ENCODE measurements at regions not wholly inside any gene's neighbourhood (a gene's known extent, or its start where the extent isn't known, plus 50 kb on each side); places are given as distances from the start of the nearest gene placed in this dataset.

DNA sequence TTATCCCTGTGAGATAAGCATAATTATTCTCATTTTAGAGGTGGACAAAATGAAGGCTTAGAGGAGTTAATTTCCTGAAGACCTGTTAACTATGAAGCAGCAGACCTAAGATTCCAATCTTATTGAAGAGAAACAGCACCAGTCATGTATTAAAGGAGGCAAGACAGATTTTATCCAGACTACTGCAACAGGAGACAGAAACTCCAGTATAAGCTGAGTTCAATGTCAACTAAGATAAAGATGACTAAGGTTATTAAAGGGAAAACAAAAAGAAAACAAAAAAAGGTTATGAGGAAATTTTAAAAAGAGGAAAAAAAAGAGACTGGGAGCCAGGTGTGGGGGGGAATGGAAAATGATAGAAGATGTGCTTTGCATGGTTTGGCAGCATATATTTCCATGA, 707.7 kb upstream of the NR2F2 start:
- Mint-ChIP-seq H3K36me3 (ENCODE audit: insufficient read depth, unreplicated experiment) (no peaks in the 10 kb centered on the region), H3K4me1 (ENCODE audit: insufficient read depth, unreplicated experiment) (peaks cover 5% of the 10 kb centered on the region), H3K4me3 (ENCODE audit: unreplicated experiment) (no peak overlapping the region), H3K27ac (ENCODE audit: low read depth, unreplicated experiment) (no peak overlapping the region), H3K9me3 (ENCODE audit: unreplicated experiment) (peaks cover 10% of the 10 kb centered on the region), H3K27me3 (ENCODE audit: insufficient read depth, unreplicated experiment) (no peaks in the 10 kb centered on the region)
- intact Hi-C loops (cut with micrococcal nuclease): no loop called here
- CTCF ChIA-PET: no interaction called here
- no TSS peak for BruUV-seq (replicated peaks)
- DNase-seq (ENCODE audit: unreplicated experiment): no peak
- POLR2A ChIA-PET: interaction anchor here (0.7 kb wide), 2 partner anchors 12 to 30 kb away, joined by 3 read pairs; no protein-coding TSS in a partner anchor
- TF ChIP-seq, protein P1, sequence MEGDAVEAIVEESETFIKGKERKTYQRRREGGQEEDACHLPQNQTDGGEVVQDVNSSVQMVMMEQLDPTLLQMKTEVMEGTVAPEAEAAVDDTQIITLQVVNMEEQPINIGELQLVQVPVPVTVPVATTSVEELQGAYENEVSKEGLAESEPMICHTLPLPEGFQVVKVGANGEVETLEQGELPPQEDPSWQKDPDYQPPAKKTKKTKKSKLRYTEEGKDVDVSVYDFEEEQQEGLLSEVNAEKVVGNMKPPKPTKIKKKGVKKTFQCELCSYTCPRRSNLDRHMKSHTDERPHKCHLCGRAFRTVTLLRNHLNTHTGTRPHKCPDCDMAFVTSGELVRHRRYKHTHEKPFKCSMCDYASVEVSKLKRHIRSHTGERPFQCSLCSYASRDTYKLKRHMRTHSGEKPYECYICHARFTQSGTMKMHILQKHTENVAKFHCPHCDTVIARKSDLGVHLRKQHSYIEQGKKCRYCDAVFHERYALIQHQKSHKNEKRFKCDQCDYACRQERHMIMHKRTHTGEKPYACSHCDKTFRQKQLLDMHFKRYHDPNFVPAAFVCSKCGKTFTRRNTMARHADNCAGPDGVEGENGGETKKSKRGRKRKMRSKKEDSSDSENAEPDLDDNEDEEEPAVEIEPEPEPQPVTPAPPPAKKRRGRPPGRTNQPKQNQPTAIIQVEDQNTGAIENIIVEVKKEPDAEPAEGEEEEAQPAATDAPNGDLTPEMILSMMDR (IDR thresholded peaks at IDR 0.05; ENCODE audit: unreplicated experiment): no peak

DNA sequence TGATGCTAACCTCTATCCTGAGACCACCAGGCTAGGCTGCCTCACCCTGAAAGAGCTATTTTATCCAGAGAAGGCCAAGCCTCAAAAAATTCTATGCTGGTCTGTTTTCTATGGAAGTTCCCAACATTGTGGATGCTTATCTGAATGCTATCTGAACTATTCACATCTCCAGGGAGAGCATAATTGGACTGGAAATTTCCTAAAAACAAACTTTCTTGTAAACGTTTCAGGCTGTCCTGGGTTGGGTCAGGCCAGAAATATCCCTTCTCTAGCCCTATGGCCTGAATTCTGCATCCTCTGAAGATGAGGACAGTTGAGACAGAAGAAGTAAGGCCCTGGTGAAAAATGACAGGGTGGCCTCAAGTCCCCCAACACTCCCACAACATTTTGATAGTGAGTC, 706.4 kb upstream of the NR2F2 start:
- Mint-ChIP-seq H3K36me3 (ENCODE audit: insufficient read depth, unreplicated experiment) (no peaks in the 10 kb centered on the region), H3K9me3 (ENCODE audit: unreplicated experiment) (peaks cover 10% of the 10 kb centered on the region), H3K4me3 (ENCODE audit: unreplicated experiment) (no peak overlapping the region), H3K27me3 (ENCODE audit: insufficient read depth, unreplicated experiment) (no peaks in the 10 kb centered on the region), H3K4me1 (ENCODE audit: insufficient read depth, unreplicated experiment) (peaks cover 5% of the 10 kb centered on the region), H3K27ac (ENCODE audit: low read depth, unreplicated experiment) (no peak overlapping the region)
- no peak for DNase-seq (ENCODE audit: unreplicated experiment)
- no TSS peak for BruUV-seq (replicated peaks)
- intact Hi-C loops (cut with micrococcal nuclease): no loop called here
- TF ChIP-seq, protein P1 (IDR thresholded peaks at IDR 0.05; ENCODE audit: unreplicated experiment): no peak
- POLR2A ChIA-PET: no interaction called here
- CTCF ChIA-PET: no interaction called here

DNA sequence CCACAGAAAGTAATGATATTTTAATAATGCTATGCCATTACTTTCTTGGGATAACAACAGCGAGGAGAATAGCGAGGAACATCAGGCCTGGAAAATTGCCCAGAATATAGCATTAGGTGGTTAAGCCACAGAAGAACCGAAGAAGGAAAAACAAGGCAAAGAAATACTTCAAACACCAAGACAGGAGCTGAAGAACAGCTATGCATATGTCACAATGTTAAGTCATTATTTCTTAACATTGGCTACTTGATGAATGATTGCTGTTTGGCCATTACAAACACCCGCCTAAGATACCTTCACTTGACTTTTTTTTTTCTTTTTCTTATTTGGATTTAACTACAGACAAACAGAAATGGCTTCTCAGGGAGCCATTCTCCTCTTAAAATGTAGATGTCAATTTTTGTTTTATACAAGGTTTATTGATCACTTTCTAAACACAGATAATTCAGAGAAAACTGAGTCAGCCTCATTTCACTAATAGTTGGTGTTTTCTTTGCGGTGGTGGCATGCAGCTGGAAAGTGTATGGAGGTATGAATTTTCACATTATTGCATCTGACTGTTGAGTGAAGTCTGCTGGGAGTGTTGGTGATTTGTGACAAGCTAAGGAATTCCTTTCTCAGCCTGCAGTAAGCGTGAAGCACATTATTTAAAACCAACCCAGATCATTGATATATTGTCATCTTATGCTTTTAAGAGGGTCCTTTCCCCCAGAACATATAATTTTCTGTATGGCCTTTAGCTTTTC, 705.7 kb upstream of the NR2F2 start:
- no TSS peak for BruUV-seq (replicated peaks)
- intact Hi-C loops (cut with micrococcal nuclease): no loop called here

DNA sequence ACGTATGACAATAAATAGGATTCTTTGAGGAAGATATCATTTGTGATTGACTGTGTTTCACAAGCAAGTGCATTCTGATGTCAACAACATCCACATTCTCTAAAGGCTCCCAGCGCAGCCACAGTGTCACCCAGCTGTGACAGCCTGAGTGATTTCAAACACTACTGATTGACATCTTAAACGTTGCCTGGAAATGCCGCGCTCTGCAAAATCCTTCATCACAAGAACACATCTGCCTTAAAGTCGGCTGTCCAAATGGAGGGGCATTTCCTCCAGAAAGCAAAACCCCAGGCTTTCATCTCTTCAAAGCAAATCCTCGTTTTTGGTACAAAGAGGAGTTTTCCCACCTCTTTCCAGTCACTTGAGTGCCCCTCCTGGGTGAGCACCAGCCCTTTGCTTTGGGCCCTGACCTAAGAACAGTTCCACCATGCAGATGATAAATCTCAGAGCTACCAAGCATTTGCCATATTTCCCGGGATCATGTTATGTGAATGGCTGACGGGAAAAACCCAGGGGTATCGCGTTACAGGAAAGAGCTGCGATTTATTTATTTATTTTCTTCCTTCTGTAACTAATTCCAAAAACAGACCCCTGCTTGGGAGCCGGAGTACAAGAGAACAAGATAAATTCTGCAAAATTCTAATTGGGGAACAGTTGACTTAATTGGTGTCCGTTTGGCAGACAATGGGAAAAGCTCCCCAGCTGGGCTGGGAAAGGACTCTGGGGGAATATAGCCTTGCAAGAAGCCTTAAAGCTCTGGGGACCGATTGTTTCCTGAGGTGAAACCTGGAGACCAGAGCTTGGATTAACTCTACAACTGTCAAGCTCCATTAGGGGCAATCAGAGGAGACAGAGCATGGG, 703.8 kb upstream of the NR2F2 start:
- TF ChIP-seq, protein P1 (IDR thresholded peaks at IDR 0.05; ENCODE audit: unreplicated experiment): no peak
- ChIA-PET CTCF (no interaction called here), POLR2A (interaction anchor here (0.6 kb wide), 1 partner anchor 311 kb away, joined by 3 read pairs; no protein-coding TSS in a partner anchor)
- Mint-ChIP-seq H3K36me3 (ENCODE audit: insufficient read depth, unreplicated experiment) (no peaks in the 10 kb centered on the region), H3K9me3 (ENCODE audit: unreplicated experiment) (peaks cover 10% of the 10 kb centered on the region), H3K4me3 (ENCODE audit: unreplicated experiment) (no peak overlapping the region), H3K27ac (ENCODE audit: low read depth, unreplicated experiment) (no peak overlapping the region), H3K27me3 (ENCODE audit: insufficient read depth, unreplicated experiment) (no peaks in the 10 kb centered on the region), H3K4me1 (ENCODE audit: insufficient read depth, unreplicated experiment) (no peaks in the 10 kb centered on the region)
- DNase-seq (ENCODE audit: unreplicated experiment): no peak
- intact Hi-C loops (cut with micrococcal nuclease): no loop called here
- BruUV-seq (replicated peaks): no TSS peak

More for the DNA sequence above, 705.7 kb upstream of the NR2F2 start:
- Mint-ChIP-seq H3K4me1 (ENCODE audit: insufficient read depth, unreplicated experiment) (peaks cover 5% of the 10 kb centered on the region), H3K9me3 (ENCODE audit: unreplicated experiment) (peaks cover 10% of the 10 kb centered on the region), H3K4me3 (ENCODE audit: unreplicated experiment) (no peak overlapping the region), H3K36me3 (ENCODE audit: insufficient read depth, unreplicated experiment) (no peaks in the 10 kb centered on the region), H3K27ac (ENCODE audit: low read depth, unreplicated experiment) (no peak overlapping the region), H3K27me3 (ENCODE audit: insufficient read depth, unreplicated experiment) (no peaks in the 10 kb centered on the region)
- no peak for DNase-seq (ENCODE audit: unreplicated experiment)
- TF ChIP-seq, protein P1 (IDR thresholded peaks at IDR 0.05; ENCODE audit: unreplicated experiment): no peak
- CTCF ChIA-PET: no interaction called here
- POLR2A ChIA-PET: no interaction called here

Data from MCF 10A (cell line).